Activated B cell treated with CpG ODN at 0.5 μM for 24 hours (primary cell): ENCODE measurements at regions not wholly inside any gene's neighbourhood (a gene's known extent, or its start where the extent isn't known, plus 50 kb on each side); places are given as distances from the start of the nearest gene placed in this dataset.

Experiments
- ATAC-seq: fragments of 200-7000 bp; cut with Tn5 transposase; one replicate; pipeline ENCODE4 v1.10.0; 2021; ENCODE audit warnings: low read depth, mild to moderate bottlenecking, moderate library complexity
- CTCF ChIA-PET: fragments of 350-600 bp; sonication (Branson Sonifier 250); formaldehyde crosslinking; loops from one replicate; lab custom pipeline; 2021; ENCODE audit warnings: antibody characterized with exemption; lab: Charles Lee
- POLR2A ChIA-PET: fragments of 350-600 bp; sonication (Branson Sonifier 250); formaldehyde crosslinking; loops from one replicate; lab custom pipeline; 2021; ENCODE audit warnings: antibody characterized with exemption; lab: Charles Lee
- DNase-seq: peaks from one replicate; pipeline ENCODE4 v3.0.0; 2022
- H3K27ac Mint-ChIP-seq: one replicate; pipeline ENCODE4 v1.8.0; 2020; ENCODE audit warnings: mixed read lengths
- H3K27me3 Mint-ChIP-seq: one replicate; pipeline ENCODE4 v1.8.0; 2021; ENCODE audit warnings: mixed read lengths
- H3K36me3 Mint-ChIP-seq: one replicate; pipeline ENCODE4 v1.8.0; 2021; ENCODE audit warnings: low read depth, mixed read lengths
- H3K4me1 Mint-ChIP-seq: one replicate; pipeline ENCODE4 v1.8.0; 2021; ENCODE audit warnings: mixed read lengths
- H3K4me3 Mint-ChIP-seq: one replicate; pipeline ENCODE4 v1.8.0; 2020; ENCODE audit warnings: mild to moderate bottlenecking, mixed read lengths
- H3K9me3 Mint-ChIP-seq: one replicate; pipeline ENCODE4 v1.8.0; 2020; ENCODE audit warnings: mixed read lengths
- intact Hi-C: fragments of 100-400 bp; cut with micrococcal nuclease; formaldehyde crosslinking; loops from one replicate; pipeline ENCODE4 v1.15.1; 2024
- TF ChIP-seq, protein P1 (sequence below): fragments of 200-600 bp; IDR thresholded peaks from one replicate; pipeline ENCODE4 v1.8.0; 2022; ENCODE audit warnings: antibody characterized with exemption, mild to moderate bottlenecking

DNA sequence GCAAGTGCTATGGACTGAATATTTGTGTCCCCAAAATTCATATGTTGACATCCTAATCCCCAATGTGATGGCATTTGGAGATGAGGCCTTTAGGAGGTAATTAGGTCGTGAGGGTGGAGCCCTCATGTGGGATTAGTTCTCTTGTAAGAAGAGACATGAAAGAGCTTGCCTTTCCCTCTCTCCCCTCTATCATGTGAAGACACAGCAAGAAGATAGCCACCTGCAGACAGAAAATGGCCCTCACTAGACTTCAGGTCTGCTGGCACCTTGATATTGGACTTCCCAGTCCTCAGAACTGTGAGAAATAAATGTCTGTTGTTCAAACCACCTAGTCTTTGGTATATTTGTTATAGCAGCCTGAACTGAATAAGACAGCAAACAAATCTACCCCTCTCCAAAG is 75.1 kb upstream of the TBX20 start:
- DNase-seq: no peak
- H3K4me1 Mint-ChIP-seq: no peaks in the 10 kb centered on the region
- peaks cover 8% of the 10 kb centered on the region for H3K9me3 Mint-ChIP-seq
- intact Hi-C loops: no loop called here
- no peak overlapping the region for H3K4me3 Mint-ChIP-seq
- H3K27me3 Mint-ChIP-seq: peaks cover 14% of the 10 kb centered on the region
- TF ChIP-seq, protein P1, sequence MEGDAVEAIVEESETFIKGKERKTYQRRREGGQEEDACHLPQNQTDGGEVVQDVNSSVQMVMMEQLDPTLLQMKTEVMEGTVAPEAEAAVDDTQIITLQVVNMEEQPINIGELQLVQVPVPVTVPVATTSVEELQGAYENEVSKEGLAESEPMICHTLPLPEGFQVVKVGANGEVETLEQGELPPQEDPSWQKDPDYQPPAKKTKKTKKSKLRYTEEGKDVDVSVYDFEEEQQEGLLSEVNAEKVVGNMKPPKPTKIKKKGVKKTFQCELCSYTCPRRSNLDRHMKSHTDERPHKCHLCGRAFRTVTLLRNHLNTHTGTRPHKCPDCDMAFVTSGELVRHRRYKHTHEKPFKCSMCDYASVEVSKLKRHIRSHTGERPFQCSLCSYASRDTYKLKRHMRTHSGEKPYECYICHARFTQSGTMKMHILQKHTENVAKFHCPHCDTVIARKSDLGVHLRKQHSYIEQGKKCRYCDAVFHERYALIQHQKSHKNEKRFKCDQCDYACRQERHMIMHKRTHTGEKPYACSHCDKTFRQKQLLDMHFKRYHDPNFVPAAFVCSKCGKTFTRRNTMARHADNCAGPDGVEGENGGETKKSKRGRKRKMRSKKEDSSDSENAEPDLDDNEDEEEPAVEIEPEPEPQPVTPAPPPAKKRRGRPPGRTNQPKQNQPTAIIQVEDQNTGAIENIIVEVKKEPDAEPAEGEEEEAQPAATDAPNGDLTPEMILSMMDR: no peak
- no peak for ATAC-seq
- POLR2A ChIA-PET: no interaction called here
- no peak overlapping the region for H3K27ac Mint-ChIP-seq
- H3K36me3 Mint-ChIP-seq: no peaks in the 10 kb centered on the region
- CTCF ChIA-PET: no interaction called here

GRCh38 chr7:35319606-35320005 is 65.7 kb upstream of the TBX20 start:
- Mint-ChIP-seq H3K27me3 (peaks cover 6% of the 10 kb centered on the region), H3K36me3 (no peaks in the 10 kb centered on the region), H3K9me3 (peaks cover 5% of the 10 kb centered on the region), H3K27ac (no peak overlapping the region), H3K4me1 (no peaks in the 10 kb centered on the region), H3K4me3 (no peak overlapping the region)
- DNase-seq (no peak), ATAC-seq (no peak)
- TF ChIP-seq, protein P1: no peak
- ChIA-PET POLR2A (no interaction called here), CTCF (no interaction called here)
- intact Hi-C loops: no loop called here

DNA sequence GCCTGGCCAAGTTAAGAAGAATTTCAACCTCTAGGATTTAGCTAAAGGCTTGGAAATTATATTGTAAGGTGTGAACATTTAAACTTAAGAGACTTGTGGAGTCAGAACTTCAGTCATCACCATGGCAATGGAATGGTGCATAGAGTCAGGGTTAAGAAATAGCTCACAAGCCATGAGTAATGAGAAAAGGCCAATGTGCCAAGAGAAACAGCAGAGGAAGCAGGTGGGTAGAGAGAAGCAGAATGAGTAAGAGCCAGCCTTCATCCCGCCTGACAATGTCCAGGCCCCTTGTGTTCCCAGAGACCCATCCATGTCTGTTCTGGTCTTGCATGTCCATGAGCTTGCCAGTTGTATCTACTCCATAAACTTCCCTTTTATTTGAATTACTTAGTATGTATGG is 62.6 kb upstream of the TBX20 start:
- CTCF ChIA-PET: no interaction called here
- TF ChIP-seq, protein P1: no peak
- DNase-seq (no peak), ATAC-seq (no peak)
- H3K36me3 Mint-ChIP-seq: no peaks in the 10 kb centered on the region
- H3K4me1 Mint-ChIP-seq: no peaks in the 10 kb centered on the region
- H3K4me3 Mint-ChIP-seq: no peak overlapping the region
- POLR2A ChIA-PET: no interaction called here
- peaks cover 2% of the 10 kb centered on the region for H3K27me3 Mint-ChIP-seq
- intact Hi-C loops: no loop called here
- H3K27ac Mint-ChIP-seq: no peak overlapping the region
- H3K9me3 Mint-ChIP-seq: no peaks in the 10 kb centered on the region

DNA sequence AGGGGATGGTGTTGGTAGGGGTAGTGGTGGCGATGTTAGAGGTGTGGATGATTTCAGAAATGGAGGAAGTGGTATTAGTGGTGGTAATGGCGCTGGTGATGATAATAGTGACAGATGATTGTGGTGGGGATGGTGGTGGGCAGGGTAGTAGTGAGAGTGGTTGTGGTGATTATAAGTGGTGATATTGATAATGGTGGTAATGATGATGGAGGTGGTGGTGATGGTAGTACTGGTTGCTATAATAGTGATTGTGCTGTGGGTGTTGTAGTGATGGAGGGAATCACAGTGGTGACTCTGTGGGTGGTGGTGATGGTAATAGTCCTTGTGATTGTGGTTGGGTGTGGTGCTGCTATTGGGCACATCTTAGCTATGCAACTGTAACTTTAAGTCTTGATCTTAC is 61.6 kb upstream of the TBX20 start:
- Mint-ChIP-seq H3K27me3 (no peaks in the 10 kb centered on the region), H3K9me3 (no peaks in the 10 kb centered on the region), H3K27ac (no peak overlapping the region), H3K36me3 (no peaks in the 10 kb centered on the region), H3K4me3 (no peak overlapping the region), H3K4me1 (no peaks in the 10 kb centered on the region)
- CTCF ChIA-PET: no interaction called here
- no peak for ATAC-seq
- TF ChIP-seq, protein P1: no peak
- DNase-seq: no peak
- POLR2A ChIA-PET: no interaction called here
- intact Hi-C loops: no loop called here

DNA sequence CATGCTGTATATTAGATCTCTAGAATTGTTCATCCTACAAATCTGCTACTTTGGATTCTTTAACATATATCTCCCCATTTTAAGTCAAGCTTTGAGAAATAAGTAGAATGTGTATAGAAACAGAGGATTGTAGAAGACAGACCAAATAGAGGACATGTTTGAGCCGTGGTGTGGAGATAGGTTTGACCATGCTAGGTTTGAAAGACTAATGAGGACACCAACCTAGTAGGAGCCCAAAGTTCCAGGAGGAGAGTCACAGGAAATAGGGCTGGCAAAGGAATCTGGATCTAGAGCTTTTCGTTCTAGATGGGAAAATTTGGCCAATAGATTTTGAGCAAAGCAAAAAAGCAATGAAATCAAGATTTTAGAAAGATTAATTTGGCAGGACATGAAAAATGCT is 60.5 kb upstream of the TBX20 start:
- H3K4me1 Mint-ChIP-seq: no peaks in the 10 kb centered on the region
- no peak overlapping the region for H3K4me3 Mint-ChIP-seq
- H3K36me3 Mint-ChIP-seq: no peaks in the 10 kb centered on the region
- H3K27ac Mint-ChIP-seq: no peak overlapping the region
- DNase-seq (no peak), ATAC-seq (no peak)
- H3K27me3 Mint-ChIP-seq: no peaks in the 10 kb centered on the region
- POLR2A ChIA-PET: no interaction called here
- H3K9me3 Mint-ChIP-seq: no peaks in the 10 kb centered on the region
- TF ChIP-seq, protein P1: no peak
- intact Hi-C loops: no loop called here
- CTCF ChIA-PET: no interaction called here
